ENCODE measurements at regions not wholly inside any gene's neighbourhood (a gene's known extent, or its start where the extent isn't known, plus 50 kb on each side); places are given as distances from the start of the nearest gene placed in this dataset.

- TF ChIP-seq POLR2AphosphoS5 (IDR thresholded peaks at IDR 0.05; ENCODE audit: low read depth, low read length) (no peak), POLR2A (IDR thresholded peaks at IDR 0.05; ENCODE audit: low read depth, low read length) (no peak)
Measured at GRCh38 chr6:81228912-81229555, 523.4 kb downstream of the TENT5A start.

Data from GM12891 (cell line).